GM12865 (cell line): ENCODE measurements at regions not wholly inside any gene's neighbourhood (a gene's known extent, or its start where the extent isn't known, plus 50 kb on each side); places are given as distances from the start of the nearest gene placed in this dataset.

ENCODE experiments used
- DNase-seq: peaks from one replicate; pipeline ENCODE4 v3.0.0; 2010; ENCODE audit warnings: low read depth
- H3K4me3 ChIP-seq: 2 replicates; pipeline ENCODE4 v1.5.1; 2011; ENCODE audit warnings: mild to moderate bottlenecking, low read depth, low read length, control low read depth
- TF ChIP-seq, protein P1 (sequence below): IDR thresholded peaks from 2 replicates; pipeline ENCODE4 v1.5.1; 2011; ENCODE audit warnings: low read length, control low read depth, low read depth, inconsistent platforms; ENCODE audit not compliant: insufficient read depth; ENCODE audit errors: missing control alignments

- no peak overlapping the region for H3K4me3 ChIP-seq
- DNase-seq = no peak
- TF ChIP-seq, protein P1, sequence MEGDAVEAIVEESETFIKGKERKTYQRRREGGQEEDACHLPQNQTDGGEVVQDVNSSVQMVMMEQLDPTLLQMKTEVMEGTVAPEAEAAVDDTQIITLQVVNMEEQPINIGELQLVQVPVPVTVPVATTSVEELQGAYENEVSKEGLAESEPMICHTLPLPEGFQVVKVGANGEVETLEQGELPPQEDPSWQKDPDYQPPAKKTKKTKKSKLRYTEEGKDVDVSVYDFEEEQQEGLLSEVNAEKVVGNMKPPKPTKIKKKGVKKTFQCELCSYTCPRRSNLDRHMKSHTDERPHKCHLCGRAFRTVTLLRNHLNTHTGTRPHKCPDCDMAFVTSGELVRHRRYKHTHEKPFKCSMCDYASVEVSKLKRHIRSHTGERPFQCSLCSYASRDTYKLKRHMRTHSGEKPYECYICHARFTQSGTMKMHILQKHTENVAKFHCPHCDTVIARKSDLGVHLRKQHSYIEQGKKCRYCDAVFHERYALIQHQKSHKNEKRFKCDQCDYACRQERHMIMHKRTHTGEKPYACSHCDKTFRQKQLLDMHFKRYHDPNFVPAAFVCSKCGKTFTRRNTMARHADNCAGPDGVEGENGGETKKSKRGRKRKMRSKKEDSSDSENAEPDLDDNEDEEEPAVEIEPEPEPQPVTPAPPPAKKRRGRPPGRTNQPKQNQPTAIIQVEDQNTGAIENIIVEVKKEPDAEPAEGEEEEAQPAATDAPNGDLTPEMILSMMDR = no peak
These were observed 105.8 kb downstream of the BMP4 start for GRCh38 chr14:53850714-53851296.

DNA sequence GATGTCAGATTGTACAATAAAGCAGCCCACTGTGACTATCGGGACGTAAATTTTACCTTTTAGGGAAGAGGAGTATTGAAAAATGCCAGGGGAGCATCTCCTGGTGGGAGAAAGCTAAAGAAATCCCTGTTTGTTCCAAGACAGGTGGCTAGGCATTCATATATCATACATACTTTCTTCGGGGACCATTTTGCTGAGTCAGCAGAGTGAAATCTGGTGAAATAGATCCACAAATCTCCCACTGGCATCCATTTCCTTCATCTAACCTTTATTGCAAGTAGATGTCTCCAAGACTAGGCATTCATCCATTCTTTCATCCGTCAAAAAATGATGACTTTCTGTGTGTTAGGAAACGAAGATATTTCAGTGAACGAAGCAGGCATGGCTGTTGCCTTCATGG lies 107.1 kb downstream of the BMP4 start:
- no peak overlapping the region for H3K4me3 ChIP-seq
- TF ChIP-seq, protein P1 = no peak
- DNase-seq = no peak

GRCh38 chr14:53848854-53849253 lies 107.8 kb downstream of the BMP4 start:
- no peak overlapping the region for H3K4me3 ChIP-seq
- DNase-seq = no peak
- TF ChIP-seq, protein P1 = no peak

GRCh38 chr14:53847881-53848280 lies 108.7 kb downstream of the BMP4 start:
- H3K4me3 ChIP-seq = no peak overlapping the region
- no peak for DNase-seq
- TF ChIP-seq, protein P1 = no peak

DNA sequence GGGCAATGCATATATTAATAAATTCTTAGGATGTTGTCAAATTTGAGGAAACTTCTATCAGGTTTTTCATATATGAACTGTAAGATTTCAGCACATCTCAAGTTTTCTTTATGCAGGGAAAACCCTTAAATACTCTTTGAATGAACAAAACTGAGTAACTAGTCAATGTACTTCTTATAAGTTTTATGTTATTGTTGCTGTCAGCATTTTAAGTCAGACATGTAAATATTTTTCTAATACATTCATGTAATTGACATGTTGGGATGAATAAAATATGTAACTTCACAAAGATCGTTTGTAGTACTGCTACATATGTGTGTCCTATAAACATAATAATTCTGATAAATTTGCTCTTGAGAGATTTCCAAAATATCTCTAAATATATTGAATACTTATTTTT lies 109.6 kb downstream of the BMP4 start:
- DNase-seq = no peak
- no peak overlapping the region for H3K4me3 ChIP-seq
- TF ChIP-seq, protein P1 = no peak

DNA sequence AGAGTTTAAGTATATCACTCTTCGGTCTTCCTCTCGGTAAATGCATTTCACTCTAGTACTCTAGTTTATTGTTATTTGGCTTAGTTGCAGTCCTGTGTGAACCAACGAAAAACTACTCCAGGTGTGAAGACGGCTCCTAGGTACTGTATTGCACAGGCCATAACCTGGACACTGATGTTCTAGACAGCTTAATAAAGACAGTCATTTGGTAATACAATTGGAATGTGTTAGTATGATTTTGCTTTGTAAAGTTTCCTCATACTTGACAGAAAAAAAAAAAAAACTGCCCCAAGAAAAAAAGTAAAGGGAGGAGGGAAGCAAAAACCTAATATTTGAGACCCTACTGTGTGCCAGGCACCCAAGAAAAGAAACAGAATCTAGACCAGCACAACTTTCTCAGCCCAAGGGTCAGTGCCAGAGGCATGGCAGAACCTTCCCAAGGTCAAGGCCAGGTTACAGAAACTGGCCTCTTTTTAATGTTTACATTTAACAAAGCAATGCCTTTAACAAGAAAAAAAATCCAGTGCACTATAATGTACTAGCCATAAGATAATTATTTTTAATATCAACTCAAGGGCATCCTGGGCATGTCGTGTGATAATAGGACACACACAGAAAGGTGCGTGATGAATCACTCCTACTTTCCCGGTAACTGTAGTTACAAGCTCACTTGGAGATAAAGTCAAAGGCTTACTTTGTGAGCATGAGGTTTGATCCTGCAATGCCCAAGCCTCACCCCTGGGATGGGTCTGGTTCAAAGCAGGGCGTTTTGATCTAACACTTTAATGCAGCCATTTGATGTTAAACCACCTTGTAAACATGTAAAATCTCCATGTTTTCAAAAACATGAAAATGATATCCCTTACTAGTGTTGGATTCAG lies 110.6 kb downstream of the BMP4 start:
- H3K4me3 ChIP-seq = no peak overlapping the region
- DNase-seq = no peak
- TF ChIP-seq, protein P1 = no peak
